Uterus (tissue), 3 donors: ENCODE measurements at regions not wholly inside any gene's neighbourhood (a gene's known extent, or its start where the extent isn't known, plus 50 kb on each side); places are given as distances from the start of the nearest gene placed in this dataset.

Experiments
- DNase-seq, 2 donors: peaks; one replicate each; pipeline ENCODE4 v3.0.0-alpha.2; 2019 to 2020
- H3K27ac ChIP-seq, 2 donors: fragments of 200-600 bp; sonication (generic); 1 replicate in 1 of 2; 2 replicates in 1 of 2; pipeline ENCODE4 v1.5.1; 2016 to 2018
- H3K27me3 ChIP-seq, 2 donors: fragments of 200-600 bp; sonication (generic); one replicate each; pipeline ENCODE4 v1.5.1; 2018 to 2019; ENCODE audit warnings: control low read depth in 1 of 2
- H3K36me3 ChIP-seq, 2 donors: fragments of 200-600 bp; sonication (generic); one replicate each; pipeline ENCODE4 v1.5.1; 2019; ENCODE audit warnings: control low read depth in 1 of 2
- H3K4me1 ChIP-seq, 2 donors: fragments of 200-600 bp; sonication (generic); one replicate each; pipeline ENCODE4 v1.5.1; 2018 to 2019; ENCODE audit warnings: control low read depth in 1 of 2
- H3K4me3 ChIP-seq, 2 donors: fragments of 200-600 bp; sonication (generic); 1 replicate in 1 of 2; 2 replicates in 1 of 2; pipeline ENCODE4 v1.5.1; 2018 to 2019; ENCODE audit warnings: mild to moderate bottlenecking in 1 of 2
- H3K9me3 ChIP-seq, 2 donors: fragments of 200-600 bp; sonication (generic); one replicate each; pipeline ENCODE4 v1.5.1; 2019; ENCODE audit warnings: control low read depth in 1 of 2
- CTCF ChIP-seq, 4 experiments: fragments of 200-600 bp in 2 of 4; fragments of 450-650 bp in 2 of 4; sonication (generic) in 2 of 4; IDR thresholded peaks; one replicate each; pipeline ENCODE4 v1.5.1; 2016 to 2019; ENCODE audit warnings: antibody characterized with exemption in 4 of 4, mild to moderate bottlenecking in 2 of 4, moderate library complexity in 1 of 4
- POLR2A ChIP-seq, 2 donors: fragments of 450-650 bp; IDR thresholded peaks; one replicate each; pipeline ENCODE4 v1.6.1; 2016; ENCODE audit warnings: antibody characterized with exemption in 2 of 2, mild to moderate bottlenecking in 1 of 2, moderate library complexity in 1 of 2
- intact Hi-C: fragments of 100-400 bp; cut with DNase I; formaldehyde crosslinking; loops from one replicate; pipeline ENCODE4 v1.15.1; 2023; ENCODE audit warnings: low total_unique reads
- donor health status: DM: yes; HTN: yes; CAD: no.

GRCh38 chr13:62209529-62209928 lies 793.9 kb upstream of the PCDH20 start:
- Histone ChIP-seq H3K4me1 (no peaks in the 10 kb centered on the region), H3K9me3 (no peaks in the 10 kb centered on the region), H3K27ac (no peak overlapping the region), H3K36me3 (no peaks in the 10 kb centered on the region), H3K27me3 (no peaks in the 10 kb centered on the region), H3K4me3 (no peak overlapping the region)
- intact Hi-C loops: no loop called here
- no peak for DNase-seq
- no peak for TF ChIP-seq CTCF (IDR thresholded peaks at IDR 0.05)

- Histone ChIP-seq H3K9me3 (no peaks in the 10 kb centered on the region), H3K36me3 (no peaks in the 10 kb centered on the region), H3K4me3 (no peak overlapping the region), H3K27me3 (no peaks in the 10 kb centered on the region), H3K27ac (no peak overlapping the region), H3K4me1 (no peaks in the 10 kb centered on the region)
- no peak for DNase-seq
- TF ChIP-seq CTCF (IDR thresholded peaks at IDR 0.05) (no peak), POLR2A (IDR thresholded peaks at IDR 0.05) (no peak)
- intact Hi-C loops: no loop called here
Observed at GRCh38 chr13:62207388-62207787, 791.7 kb upstream of the PCDH20 start.

GRCh38 chr13:62206165-62206564 lies 790.5 kb upstream of the PCDH20 start:
- intact Hi-C loops: no loop called here
- Histone ChIP-seq H3K4me1 (no peaks in the 10 kb centered on the region), H3K4me3 (no peak overlapping the region), H3K27ac (no peak overlapping the region), H3K36me3 (no peaks in the 10 kb centered on the region), H3K9me3 (no peaks in the 10 kb centered on the region), H3K27me3 (no peaks in the 10 kb centered on the region)
- TF ChIP-seq POLR2A (IDR thresholded peaks at IDR 0.05) (no peak), CTCF (IDR thresholded peaks at IDR 0.05) (no peak)
- no peak for DNase-seq

GRCh38 chr13:62205273-62205672 lies 789.6 kb upstream of the PCDH20 start:
- H3K4me1 ChIP-seq: no peaks in the 10 kb centered on the region
- no peak overlapping the region for H3K27ac ChIP-seq
- no peaks in the 10 kb centered on the region for H3K27me3 ChIP-seq
- H3K4me3 ChIP-seq: no peak overlapping the region
- no peaks in the 10 kb centered on the region for H3K36me3 ChIP-seq
- no peaks in the 10 kb centered on the region for H3K9me3 ChIP-seq
- no peak for DNase-seq
- no peak for TF ChIP-seq CTCF (IDR thresholded peaks at IDR 0.05)
- TF ChIP-seq POLR2A (IDR thresholded peaks at IDR 0.05): no peak
- intact Hi-C loops: no loop called here

- intact Hi-C loops: no loop called here
- TF ChIP-seq POLR2A (IDR thresholded peaks at IDR 0.05) (no peak), CTCF (IDR thresholded peaks at IDR 0.05) (no peak)
Observed at GRCh38 chr13:62194371-62194770, 778.7 kb upstream of the PCDH20 start.

More at GRCh38 chr13:62194371-62194770, 778.7 kb upstream of the PCDH20 start:
- H3K27me3 ChIP-seq: no peaks in the 10 kb centered on the region
- no peak overlapping the region for H3K27ac ChIP-seq
- H3K4me3 ChIP-seq: no peak overlapping the region
- no peaks in the 10 kb centered on the region for H3K4me1 ChIP-seq
- no peak for DNase-seq
- no peaks in the 10 kb centered on the region for H3K36me3 ChIP-seq
- H3K9me3 ChIP-seq: no peaks in the 10 kb centered on the region
